CD4-positive, alpha-beta T cell (primary cell): ENCODE measurements at regions not wholly inside any gene's neighbourhood (a gene's known extent, or its start where the extent isn't known, plus 50 kb on each side); places are given as distances from the start of the nearest gene placed in this dataset.
"Not testable (repeated sequence)": the region's sequence is repeated elsewhere in the genome, so short reads cannot be mapped to it uniquely, and the experiment has no call there.

ENCODE experiments used
- ATAC-seq: fragments of 200-7000 bp; cut with Tn5 transposase; one replicate; pipeline ENCODE4 v1.10.0; 2022; ENCODE audit warnings: mild to moderate bottlenecking; ENCODE audit not compliant: poor library complexity
- CTCF ChIA-PET: fragments of 350-600 bp; sonication (Branson Sonifier 250); formaldehyde crosslinking; loops from one replicate; lab custom pipeline; 2021; ENCODE audit warnings: antibody characterized with exemption, inconsistent platforms; lab: Charles Lee
- POLR2A ChIA-PET: fragments of 350-600 bp; sonication (Branson Sonifier 250); formaldehyde crosslinking; loops from one replicate; lab custom pipeline; 2021; ENCODE audit warnings: antibody characterized with exemption, inconsistent platforms; lab: Charles Lee
- DNase-seq, 14 experiments: peaks; one replicate each; pipeline ENCODE4 v3.0.0-alpha.2; 2013 to 2020; ENCODE audit warnings: mixed read lengths in 2 of 14
- H3K27ac ChIP-seq, 2 donors: one replicate each; pipeline versions ENCODE4 v1.5.1 to v1.7.0; 2013; ENCODE audit warnings: low read length in 2 of 2, low read depth in 1 of 2, mild to moderate bottlenecking in 1 of 2
- H3K27me3 ChIP-seq, 2 experiments: 1 replicate in 1 of 2; 2 replicates in 1 of 2; pipeline versions ENCODE4 v1.6.1 to v1.7.0; 2013; ENCODE audit warnings: low read length in 2 of 2, control low read depth in 1 of 2, mild to moderate bottlenecking in 1 of 2, moderate library complexity in 1 of 2; ENCODE audit not compliant: insufficient read depth in 2 of 2, control insufficient read depth in 1 of 2
- H3K36me3 ChIP-seq: one replicate; pipeline ENCODE4 v1.6.1; 2013; ENCODE audit warnings: low read length, control low read depth; ENCODE audit not compliant: insufficient read depth
- H3K4me1 ChIP-seq: one replicate; pipeline ENCODE4 v1.6.1; 2013; ENCODE audit warnings: low read length, control low read depth; ENCODE audit not compliant: insufficient read depth
- H3K4me3 ChIP-seq: one replicate; pipeline ENCODE4 v1.5.1; 2013; ENCODE audit warnings: mild to moderate bottlenecking, low read length, moderate library complexity
- H3K9me3 ChIP-seq, 2 experiments: 1 replicate in 1 of 2; 2 replicates in 1 of 2; pipeline versions ENCODE4 v1.6.1 to v1.7.0; 2013; ENCODE audit warnings: low read length in 2 of 2, mild to moderate bottlenecking in 2 of 2, control low read depth in 1 of 2, moderate library complexity in 1 of 2; ENCODE audit not compliant: control insufficient read depth in 1 of 2, insufficient read depth in 1 of 2
- H3K27ac Mint-ChIP-seq: one replicate; pipeline ENCODE4 v1.8.0; 2020; ENCODE audit warnings: mixed read lengths
- H3K27me3 Mint-ChIP-seq: one replicate; pipeline ENCODE4 v1.8.0; 2021; ENCODE audit warnings: mixed read lengths
- H3K36me3 Mint-ChIP-seq: one replicate; pipeline ENCODE4 v1.8.0; 2021; ENCODE audit warnings: low read depth, mixed read lengths
- H3K4me1 Mint-ChIP-seq: one replicate; pipeline ENCODE4 v1.8.0; 2021; ENCODE audit warnings: low read depth, mixed read lengths
- H3K4me3 Mint-ChIP-seq: one replicate; pipeline ENCODE4 v1.8.0; 2020; ENCODE audit warnings: mild to moderate bottlenecking, mixed read lengths
- H3K9me3 Mint-ChIP-seq: one replicate; pipeline ENCODE4 v1.8.0; 2020; ENCODE audit warnings: mixed read lengths
- CTCF ChIP-seq: fragments of 200-600 bp; IDR thresholded peaks from one replicate; pipeline ENCODE4 v1.8.0; 2022; ENCODE audit warnings: antibody characterized with exemption, mild to moderate bottlenecking
- intact Hi-C, 2 experiments: fragments of 100-400 bp; cut with DNase I in 1 of 2; cut with micrococcal nuclease in 1 of 2; formaldehyde crosslinking; loops; one replicate each; pipeline versions ENCODE4 v1.15.1 to v1.9.0; 2023 to 2025; cut with DNase I, micrococcal nuclease

DNA sequence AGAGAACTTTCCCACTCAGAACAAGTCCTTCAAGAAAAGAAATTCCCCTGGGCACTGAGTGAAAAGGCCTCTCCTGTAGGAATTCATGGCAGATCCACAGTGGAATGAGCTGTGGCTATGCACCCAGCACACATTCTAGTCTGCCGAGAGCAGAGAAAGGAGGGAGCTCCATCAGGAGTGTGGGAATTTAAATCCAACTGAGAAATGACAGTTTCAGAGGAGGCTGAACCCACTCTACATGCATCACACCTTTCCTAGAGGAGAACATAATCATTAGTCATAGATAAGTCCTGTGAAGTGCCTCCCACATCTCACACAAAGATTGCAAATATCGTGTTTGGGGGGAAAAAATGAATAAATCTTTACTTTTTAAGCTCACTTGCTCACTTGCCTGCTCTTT is 530.2 kb upstream of the HTR1E start:
- CTCF ChIA-PET: no interaction called here
- H3K4me3 Mint-ChIP-seq: no peak overlapping the region
- Histone ChIP-seq H3K9me3 (peaks cover 0 to under 1% of the 10 kb centered on the region in 2 experiments), H3K36me3 (no peaks in the 10 kb centered on the region), H3K4me1 (no peaks in the 10 kb centered on the region), H3K27ac (no peak overlapping the region), H3K4me3 (no peak overlapping the region), H3K27me3 (no peaks in the 10 kb centered on the region)
- no peak for TF ChIP-seq CTCF
- H3K27me3 Mint-ChIP-seq: no peaks in the 10 kb centered on the region
- H3K36me3 Mint-ChIP-seq: no peaks in the 10 kb centered on the region
- intact Hi-C loops: no loop called here
- no peak overlapping the region for H3K27ac Mint-ChIP-seq
- H3K4me1 Mint-ChIP-seq: no peaks in the 10 kb centered on the region
- POLR2A ChIA-PET: no interaction called here
- peaks cover 9% of the 10 kb centered on the region for H3K9me3 Mint-ChIP-seq
- no peak for ATAC-seq
- DNase-seq: no peak

DNA sequence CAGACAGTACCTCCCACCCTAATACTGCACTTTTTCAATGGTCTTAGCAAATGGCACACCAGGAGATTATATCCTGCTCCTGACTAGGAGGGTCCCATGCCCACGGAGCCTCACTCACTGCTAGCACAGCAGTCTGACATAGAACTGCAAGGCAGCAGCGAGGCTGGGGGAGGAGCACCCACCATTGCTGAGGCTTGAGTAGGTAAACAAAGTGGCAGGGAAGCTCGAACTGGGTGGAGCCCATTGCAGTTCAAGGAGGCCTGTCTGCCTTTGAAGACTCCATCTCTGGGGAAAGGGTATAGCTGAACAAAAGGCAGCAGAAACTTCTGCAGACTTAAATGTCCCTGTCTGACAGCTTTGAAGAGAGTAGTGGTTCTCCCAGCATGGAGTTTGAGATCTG is 544.5 kb upstream of the HTR1E start:
- H3K4me3 ChIP-seq, H3K36me3 ChIP-seq, H3K27me3 ChIP-seq, H3K27ac ChIP-seq, H3K27me3 Mint-ChIP-seq, intact Hi-C loops, H3K27ac Mint-ChIP-seq, H3K4me3 Mint-ChIP-seq, H3K4me1 ChIP-seq, H3K4me1 Mint-ChIP-seq, CTCF ChIA-PET, POLR2A ChIA-PET, H3K36me3 Mint-ChIP-seq, ATAC-seq, DNase-seq: not testable (repeated sequence)
- H3K9me3 ChIP-seq: peaks cover 0 to 12% of the 10 kb centered on the region in 2 experiments
- peaks cover 14% of the 10 kb centered on the region for H3K9me3 Mint-ChIP-seq

DNA sequence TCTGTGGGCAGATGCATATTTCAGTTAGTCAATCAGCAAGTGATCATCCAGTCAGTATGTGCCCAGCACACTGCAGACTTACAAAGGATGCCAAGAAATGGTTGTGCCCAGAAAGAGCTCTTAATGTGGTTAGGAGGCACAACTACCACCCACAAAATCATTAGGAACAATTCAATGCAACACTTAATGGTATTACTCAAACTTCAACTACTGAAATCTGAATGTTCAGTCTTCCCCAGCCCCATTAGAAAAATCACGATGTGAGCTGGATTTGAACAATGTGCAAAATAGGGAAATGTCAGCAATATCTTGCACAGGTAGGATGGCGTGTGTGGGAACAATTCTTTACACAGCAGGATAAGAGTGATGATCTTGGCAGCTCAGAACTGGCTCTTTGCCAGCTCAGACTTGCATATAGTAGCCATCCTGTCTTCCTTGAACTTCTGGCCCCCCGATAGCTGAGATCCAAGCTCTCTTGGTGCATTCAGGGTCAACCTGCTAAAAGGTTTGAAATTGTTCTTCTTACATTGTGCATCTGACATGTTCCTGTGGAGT is 556.7 kb upstream of the HTR1E start:
- H3K36me3 Mint-ChIP-seq: no peaks in the 10 kb centered on the region
- H3K4me1 Mint-ChIP-seq: no peaks in the 10 kb centered on the region
- no peaks in the 10 kb centered on the region for H3K27me3 Mint-ChIP-seq
- Histone ChIP-seq H3K4me3 (no peak overlapping the region), H3K27me3 (no peaks in the 10 kb centered on the region), H3K27ac (no peak overlapping the region), H3K9me3 (no peaks in the 10 kb centered on the region), H3K4me1 (no peaks in the 10 kb centered on the region), H3K36me3 (no peaks in the 10 kb centered on the region)
- ATAC-seq: no peak
- TF ChIP-seq CTCF: no peak
- ChIA-PET CTCF (no interaction called here), POLR2A (no interaction called here)
- H3K27ac Mint-ChIP-seq: no peak overlapping the region
- no peak for DNase-seq
- intact Hi-C loops: no loop called here
- H3K4me3 Mint-ChIP-seq: no peak overlapping the region
- peaks cover 6% of the 10 kb centered on the region for H3K9me3 Mint-ChIP-seq

- Histone ChIP-seq H3K36me3 (no peaks in the 10 kb centered on the region), H3K27me3 (no peaks in the 10 kb centered on the region), H3K9me3 (no peaks in the 10 kb centered on the region), H3K27ac (no peak overlapping the region), H3K4me3 (no peak overlapping the region), H3K4me1 (no peaks in the 10 kb centered on the region)
- intact Hi-C loops: no loop called here
- TF ChIP-seq CTCF: no peak
- ChIA-PET CTCF (no interaction called here), POLR2A (no interaction called here)
- peaks cover 10% of the 10 kb centered on the region for H3K9me3 Mint-ChIP-seq
- DNase-seq (no peak), ATAC-seq (no peak)
- no peaks in the 10 kb centered on the region for H3K4me1 Mint-ChIP-seq
- no peak overlapping the region for H3K4me3 Mint-ChIP-seq
- H3K36me3 Mint-ChIP-seq: no peaks in the 10 kb centered on the region
- H3K27ac Mint-ChIP-seq: no peak overlapping the region
- H3K27me3 Mint-ChIP-seq: no peaks in the 10 kb centered on the region
Observed at GRCh38 chr6:86357877-86358276, 579.5 kb upstream of the HTR1E start.
